GM18951 (cell line): ENCODE measurements at regions not wholly inside any gene's neighbourhood (a gene's known extent, or its start where the extent isn't known, plus 50 kb on each side); places are given as distances from the start of the nearest gene placed in this dataset.

Experiments used
- POLR2A ChIP-seq: IDR thresholded peaks from 4 replicates; pipeline ENCODE4 v1.6.1; 2011; ENCODE audit warnings: mild to moderate bottlenecking; ENCODE audit not compliant: insufficient read length, insufficient read depth; ENCODE audit errors: extremely low read depth
- in situ Hi-C: fragments of 300-500 bp; cut with MboI; formaldehyde crosslinking; loops from one replicate; pipeline ENCODE4 v1.12.0; 2022; ENCODE audit warnings: low sequenced_read_pairs, mixed read lengths, inconsistent platforms; ENCODE audit not compliant: unreplicated experiment

DNA sequence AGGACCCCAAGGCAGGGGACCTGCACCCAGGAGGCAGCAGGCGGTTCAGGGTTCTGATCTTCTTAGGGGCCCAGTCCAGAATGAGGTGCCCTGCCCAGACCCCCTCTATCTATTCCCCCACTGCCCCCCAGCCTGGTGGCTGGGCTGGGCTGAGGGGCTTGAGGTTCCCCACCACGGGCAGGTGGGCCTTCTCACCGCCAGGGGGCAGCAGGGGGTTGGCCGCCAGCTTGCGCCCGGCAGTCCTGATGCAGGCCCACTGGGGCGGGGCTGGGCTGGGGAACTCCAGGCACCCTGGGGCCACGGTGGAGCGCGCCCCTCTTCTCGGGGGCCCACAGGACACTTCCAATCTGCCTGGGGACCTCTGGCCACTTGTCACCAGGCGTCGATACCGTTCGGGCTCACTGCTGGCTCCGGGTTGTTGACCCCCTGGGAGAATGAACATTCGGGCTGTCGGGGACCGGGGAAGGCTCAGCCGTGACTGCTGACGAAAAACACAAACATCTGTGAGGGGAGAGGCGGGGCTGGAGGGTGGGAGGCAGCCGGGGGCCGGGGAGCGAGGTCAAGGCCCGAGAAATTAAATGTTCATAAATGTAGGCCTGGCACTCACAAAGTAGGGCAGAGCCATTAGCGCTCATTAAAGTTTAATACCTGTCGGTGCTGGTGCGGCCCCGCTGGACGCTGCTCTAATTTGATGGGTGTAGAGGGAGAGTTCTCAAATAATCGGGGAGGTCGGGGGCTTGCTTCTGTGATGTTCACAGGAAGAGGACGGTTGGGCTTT, 219.3 kb upstream of the GSE1 start:
- no peak for TF ChIP-seq POLR2A
- in situ Hi-C loops = no loop called here

DNA sequence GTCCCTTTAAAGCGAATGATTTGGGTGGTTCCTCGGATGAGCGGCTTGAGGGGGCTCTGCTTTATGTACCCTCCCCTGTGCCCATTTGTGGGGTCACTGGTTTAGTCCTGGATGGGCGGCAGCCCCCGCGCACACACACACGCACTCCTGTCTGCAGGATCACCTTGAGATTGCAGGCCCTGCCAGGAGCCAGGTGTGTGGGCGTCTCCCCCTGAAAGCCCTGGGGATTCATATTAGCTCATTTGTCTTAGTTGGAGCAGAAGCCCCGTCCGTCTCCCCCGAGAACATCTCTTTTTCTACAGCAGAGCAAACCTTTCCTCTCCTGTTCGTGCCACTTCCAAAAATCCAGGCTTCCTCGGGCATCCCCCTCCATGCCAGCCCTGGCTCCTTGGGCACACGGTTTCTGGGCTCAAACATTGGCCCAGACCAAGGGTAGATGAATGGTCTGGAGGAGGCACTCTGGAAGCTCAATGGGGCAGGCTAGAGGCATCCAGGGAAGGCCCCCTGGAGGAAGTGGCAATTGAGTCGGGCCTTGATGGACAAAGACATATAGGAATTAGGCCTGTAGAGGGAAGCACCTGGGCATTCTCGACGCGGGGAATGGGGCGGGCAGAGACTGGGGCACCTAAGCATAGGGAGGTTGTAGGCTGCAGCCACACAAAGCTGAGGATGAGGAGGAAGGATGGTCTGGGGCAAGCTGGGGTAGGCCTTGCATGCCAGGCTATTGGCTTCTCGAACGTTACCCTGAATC, 218.5 kb upstream of the GSE1 start:
- no peak for TF ChIP-seq POLR2A
- in situ Hi-C loops = no loop called here

DNA sequence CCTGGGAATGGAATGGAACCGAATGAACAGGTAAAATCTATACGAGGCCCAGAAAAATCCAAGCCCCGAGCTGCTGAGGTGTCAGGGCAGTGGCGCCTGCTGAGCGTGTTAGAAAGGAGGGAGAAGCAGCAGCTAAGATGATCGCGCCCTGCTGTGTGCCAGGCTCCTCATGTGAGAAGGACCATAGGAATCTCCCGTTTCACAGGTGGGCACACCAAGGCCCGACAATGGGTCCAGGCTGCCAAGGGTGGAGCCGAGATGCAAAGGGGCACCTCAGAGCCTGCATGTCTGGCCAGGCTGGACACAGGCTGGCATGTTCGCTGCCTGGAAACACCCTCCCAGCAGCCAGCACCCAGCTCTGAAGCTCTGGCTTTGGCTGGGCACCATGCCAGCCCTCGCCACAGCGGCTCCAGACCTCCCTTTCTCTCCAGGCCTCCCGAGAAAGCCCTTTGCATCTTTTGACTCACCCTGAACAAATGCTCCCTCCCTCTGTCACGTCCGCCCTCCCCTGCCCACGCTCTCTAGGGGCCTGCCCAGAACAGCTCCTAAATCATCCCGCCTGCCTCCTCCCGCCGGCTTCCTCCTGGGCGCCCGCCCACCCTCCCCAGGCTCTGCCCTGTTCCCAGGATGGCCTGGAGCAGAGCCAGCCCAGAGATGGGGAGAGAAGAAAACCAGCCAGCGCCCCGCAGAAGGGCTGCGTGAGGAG, 217.8 kb upstream of the GSE1 start:
- in situ Hi-C loops = no loop called here
- TF ChIP-seq POLR2A = no peak

DNA sequence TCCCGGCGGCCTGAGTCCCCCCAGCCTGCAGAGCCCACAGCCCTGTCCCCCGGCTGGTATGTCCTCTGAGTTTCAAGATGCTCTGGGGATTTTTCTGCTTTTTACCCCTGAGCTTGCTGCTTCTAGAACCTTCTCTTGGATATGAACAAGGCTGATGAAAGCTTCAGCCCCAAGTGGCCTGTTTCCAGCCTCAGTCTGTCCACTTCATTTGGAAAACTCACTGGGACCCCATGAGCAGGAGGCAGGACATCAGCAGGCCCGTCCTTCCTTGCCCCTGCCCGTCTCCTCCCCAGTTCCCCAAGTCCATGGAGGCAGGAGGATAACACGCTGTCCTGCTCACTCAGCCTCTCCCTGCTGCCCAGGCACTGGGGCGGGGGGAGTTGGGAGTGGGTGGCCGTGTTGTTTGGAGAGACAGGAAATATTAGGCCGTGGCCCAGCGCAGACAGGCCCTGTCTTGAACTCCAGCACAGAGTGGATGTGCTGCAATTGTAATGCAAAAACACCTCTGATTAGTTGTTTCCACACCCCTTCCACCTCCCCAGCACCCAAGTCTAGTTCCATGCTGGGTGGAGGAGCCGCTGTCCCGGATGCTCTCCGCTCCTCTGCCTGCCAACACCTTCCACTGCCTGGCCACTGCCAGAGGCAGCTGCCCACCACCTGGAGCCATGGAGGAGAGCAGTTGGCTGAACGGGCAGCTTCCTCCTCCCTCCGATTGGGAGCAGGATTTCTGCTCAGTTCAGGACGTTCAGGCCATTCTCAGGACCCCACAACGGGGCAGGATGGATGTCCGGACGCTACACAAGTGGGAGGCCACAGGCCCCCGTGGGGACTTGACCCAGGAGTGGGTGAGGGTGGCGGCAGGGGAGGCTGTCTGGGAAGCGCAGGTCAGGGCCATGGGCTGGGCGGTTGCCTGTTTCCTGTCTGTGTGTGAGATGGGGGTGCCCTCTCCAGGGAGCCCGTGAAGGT, 216.9 kb upstream of the GSE1 start:
- in situ Hi-C loops = no loop called here
- no peak for TF ChIP-seq POLR2A

DNA sequence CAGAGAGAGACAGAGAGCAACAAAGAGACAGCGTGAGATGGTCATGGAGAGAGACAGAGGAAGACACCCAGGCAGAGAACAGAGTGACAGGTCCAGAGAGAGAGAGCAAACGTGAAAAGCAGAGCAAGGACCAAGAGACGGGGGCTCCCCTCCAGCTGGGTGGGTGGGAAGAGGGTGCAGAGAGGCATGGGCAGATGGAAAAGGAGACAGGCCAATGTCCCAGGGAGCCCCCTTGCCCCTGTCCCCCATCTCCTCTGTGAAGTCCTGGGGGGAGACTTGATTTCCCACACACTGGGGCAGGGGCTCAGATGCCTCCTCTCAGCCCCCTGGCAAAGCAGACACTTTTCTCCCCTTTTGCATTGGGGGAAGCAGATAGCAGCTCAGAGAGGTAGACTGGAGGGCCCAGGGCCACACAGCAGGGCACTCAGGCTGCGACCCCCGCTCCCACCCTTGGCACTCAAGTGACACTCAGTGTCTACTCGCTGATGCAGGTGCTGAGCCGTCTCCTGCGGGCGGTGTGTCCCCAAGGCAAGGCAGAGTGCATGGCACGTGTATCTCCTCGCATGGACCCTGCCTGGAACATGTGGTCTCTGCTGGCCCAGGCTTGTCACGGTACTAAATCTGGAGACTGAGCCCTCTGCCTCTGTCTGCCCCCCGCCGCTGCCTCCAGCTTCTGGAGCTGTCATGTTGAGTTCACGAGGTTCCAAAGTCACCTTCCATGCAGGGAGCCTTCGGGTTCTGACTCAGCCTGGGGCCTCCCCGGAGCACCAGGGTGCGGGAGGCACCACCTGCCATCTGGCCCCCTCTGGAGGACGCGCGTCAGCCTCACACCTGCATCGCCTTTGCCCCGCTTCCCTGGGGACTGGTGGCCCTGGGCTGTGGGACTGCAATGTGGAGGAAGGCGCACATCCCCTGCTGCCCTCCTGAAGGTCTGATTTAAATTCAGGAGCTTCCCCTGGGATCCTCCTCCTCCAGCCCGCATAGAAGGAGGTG, 215.9 kb upstream of the GSE1 start:
- TF ChIP-seq POLR2A = no peak
- in situ Hi-C loops = no loop called here

DNA sequence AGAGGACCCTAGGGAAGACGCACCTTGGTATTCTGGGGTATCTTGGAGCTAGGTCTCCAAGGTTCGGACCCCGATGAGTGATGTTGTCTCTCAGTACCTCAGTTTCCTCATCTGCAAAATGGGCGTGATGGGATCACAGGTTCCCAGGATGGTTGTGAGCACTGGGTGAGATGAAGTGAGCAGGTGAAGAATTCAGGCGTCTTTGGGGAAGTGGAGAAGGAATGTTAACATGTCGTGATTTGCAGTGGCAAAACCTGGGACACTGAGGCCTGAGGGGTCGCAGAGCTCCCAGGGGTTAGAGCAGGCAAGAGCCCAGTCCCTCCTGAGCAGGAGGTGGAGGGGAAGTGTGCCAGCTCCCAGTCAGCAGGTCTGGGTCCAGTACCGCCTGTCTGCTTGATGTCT, 215.1 kb upstream of the GSE1 start:
- TF ChIP-seq POLR2A = no peak
- in situ Hi-C loops = no loop called here

DNA sequence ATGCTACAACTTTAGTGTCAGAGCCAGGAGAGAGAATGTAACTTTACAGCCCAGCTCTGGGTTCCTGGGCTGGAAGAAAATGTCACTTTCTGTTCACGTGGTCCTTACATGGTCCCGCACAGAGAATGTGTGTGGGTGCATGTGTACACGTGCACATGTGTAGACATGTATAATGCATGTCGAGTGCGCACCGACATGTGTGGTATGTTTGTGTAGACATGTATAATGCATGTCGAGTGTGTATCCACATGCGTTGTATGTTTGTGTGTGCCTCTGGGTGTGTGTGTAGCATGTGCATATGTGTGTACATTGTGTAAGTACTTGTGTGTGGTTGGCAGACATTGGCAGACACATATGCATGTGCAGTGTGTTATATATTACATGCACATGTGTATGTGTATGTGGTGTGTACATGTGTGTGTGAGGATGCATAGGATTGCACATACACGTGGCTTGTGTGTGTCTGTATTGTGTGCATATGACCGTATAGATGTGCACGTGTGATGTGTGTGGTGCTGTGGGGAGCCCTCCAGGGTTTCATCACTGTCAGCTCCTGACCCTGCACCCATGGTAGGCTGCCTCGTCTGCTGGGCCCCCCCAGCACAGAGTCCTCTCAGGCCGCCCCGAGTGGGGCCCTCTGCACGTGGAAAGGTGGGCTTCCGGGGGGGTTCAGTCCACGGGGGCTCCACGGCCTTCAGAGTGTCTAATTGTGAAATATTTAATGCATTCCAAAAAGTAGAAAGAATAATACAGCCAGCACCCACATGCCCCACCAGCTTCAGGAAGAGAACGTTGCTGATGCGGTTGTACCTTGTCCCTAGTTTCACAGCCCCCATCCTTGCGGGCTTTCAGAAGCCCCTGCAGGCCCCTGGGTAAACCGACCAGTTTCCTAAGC, 214.2 kb upstream of the GSE1 start:
- in situ Hi-C loops = no loop called here
- TF ChIP-seq POLR2A = no peak

DNA sequence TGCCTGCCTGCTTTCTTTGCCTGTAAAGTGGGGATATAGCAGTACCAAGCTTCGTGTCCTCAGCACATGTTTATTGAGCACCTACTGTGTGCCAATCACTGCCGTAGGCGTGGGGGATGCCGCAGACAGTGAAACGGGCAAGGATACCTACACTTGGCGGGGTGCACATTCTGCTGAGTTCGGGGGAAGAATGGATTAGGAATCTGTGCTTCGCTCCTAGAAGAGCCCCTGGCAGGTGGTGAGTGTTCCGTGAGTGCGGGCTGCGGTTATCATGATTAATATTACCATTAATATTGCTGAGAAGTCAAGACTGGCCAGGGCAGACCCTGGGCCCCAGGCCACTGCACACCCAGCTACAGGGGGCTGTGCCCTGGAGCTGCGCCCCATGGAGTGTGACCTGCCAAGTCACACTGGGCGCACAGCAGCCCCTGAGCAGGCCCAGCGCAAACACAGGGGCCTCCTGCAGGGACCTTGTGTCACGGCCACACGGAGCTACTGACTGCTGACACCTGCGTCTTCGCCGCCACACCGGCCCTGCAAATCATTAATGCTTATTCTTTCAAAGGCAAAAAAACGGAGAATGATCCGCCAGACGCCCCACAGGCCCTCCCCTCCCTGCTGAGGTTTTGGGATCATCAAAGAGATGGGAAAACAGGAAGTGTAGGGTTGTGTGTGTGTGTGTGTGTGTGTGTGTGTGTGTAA, 213.4 kb upstream of the GSE1 start:
- no peak for TF ChIP-seq POLR2A
- in situ Hi-C loops = no loop called here

DNA sequence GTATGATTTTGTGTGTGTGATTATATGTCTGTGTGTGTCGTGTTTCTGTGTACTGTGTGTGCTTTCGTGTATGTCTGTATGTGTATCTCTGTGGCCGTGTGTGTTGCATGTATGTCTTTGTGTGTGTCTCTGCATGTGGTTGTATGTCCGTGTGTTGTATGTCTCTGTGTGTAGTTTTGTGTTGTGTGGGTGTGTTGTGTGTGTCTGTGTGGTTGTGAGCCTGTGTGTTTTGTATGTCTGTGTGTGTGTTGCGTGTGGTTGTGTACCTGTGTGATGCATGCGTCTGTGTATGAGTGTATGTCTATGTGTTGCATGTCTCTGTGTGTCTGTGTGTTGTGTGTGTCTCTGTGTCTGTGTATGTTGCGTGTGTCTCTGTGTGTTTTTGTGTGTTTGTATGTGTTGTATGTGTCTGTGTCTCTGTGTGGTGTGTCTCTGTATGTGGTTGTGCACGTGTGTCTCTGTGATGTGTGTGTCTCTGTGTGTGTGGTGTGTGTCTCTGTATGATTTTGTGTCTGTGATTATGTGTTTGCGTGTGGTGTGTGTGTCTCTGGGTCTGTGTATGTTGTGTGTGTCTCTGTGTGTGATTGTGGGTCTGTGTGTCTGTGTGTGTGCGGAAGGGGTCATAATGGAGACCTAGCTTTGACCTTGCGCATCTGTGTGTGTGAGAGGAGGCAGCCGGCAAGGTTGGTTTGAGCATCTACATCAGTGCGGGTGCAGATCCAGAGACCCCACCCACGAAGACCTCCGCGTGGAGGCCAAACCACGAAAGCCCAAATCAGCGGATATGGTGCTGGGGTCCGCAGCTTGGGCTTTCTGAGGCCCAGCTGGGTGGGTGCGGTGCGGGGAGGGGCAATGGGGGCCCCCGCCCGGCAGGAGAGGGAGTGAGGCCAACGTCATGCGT, 212.6 kb upstream of the GSE1 start:
- no peak for TF ChIP-seq POLR2A
- in situ Hi-C loops = no loop called here
